ENCODE measurements at regions not wholly inside any gene's neighbourhood (a gene's known extent, or its start where the extent isn't known, plus 50 kb on each side); places are given as distances from the start of the nearest gene placed in this dataset.

- Mint-ChIP-seq H3K27me3 (ENCODE audit: low read depth, unreplicated experiment) (no peaks in the 10 kb centered on the region), H3K27ac (ENCODE audit: unreplicated experiment) (no peak overlapping the region), H3K4me3 (ENCODE audit: unreplicated experiment) (no peak overlapping the region), H3K9me3 (ENCODE audit: unreplicated experiment) (no peaks in the 10 kb centered on the region), H3K4me1 (ENCODE audit: low read depth, unreplicated experiment) (no peaks in the 10 kb centered on the region), H3K36me3 (ENCODE audit: low read depth, unreplicated experiment) (no peaks in the 10 kb centered on the region)
- Histone ChIP-seq H3K4me1 (ENCODE audit: insufficient read depth, low read length) (no peaks in the 10 kb centered on the region), H3K4me3 (ENCODE audit: insufficient read depth, low read depth, low read length) (no peak overlapping the region), H2AFZ (ENCODE audit: low read depth, low read length) (no peak overlapping the region), H3K79me2 (ENCODE audit: insufficient read depth, low read length) (no peaks in the 10 kb centered on the region), H3K36me3 (ENCODE audit: insufficient read depth, low read length) (no peaks in the 10 kb centered on the region), H3K27ac (ENCODE audit: low read depth, low read length) (no peak overlapping the region), H3K4me2 (ENCODE audit: low read length) (no peak overlapping the region), H3K9ac (ENCODE audit: low read length) (no peak overlapping the region), H3K27me3 (ENCODE audit: insufficient read depth, low read length) (no peaks in the 10 kb centered on the region), H3K9me3 (ENCODE audit: insufficient read depth, low read depth, low read length) (no peaks in the 10 kb centered on the region), H4K20me1 (ENCODE audit: insufficient read depth, low read length) (no peaks in the 10 kb centered on the region)
- TF ChIP-seq EZH2 (IDR thresholded peaks at IDR 0.05; ENCODE audit: insufficient read depth, low read length) = no peak
- TF ChIP-seq CTCF (IDR thresholded peaks at IDR 0.05; ENCODE audit: insufficient read depth, low read depth, low read length) = no peak
- FAIRE-seq = no peak
- no peak for DNase-seq (ENCODE audit: low read depth)
Observed at GRCh38 chr5:144101616-144102015, 68.8 kb downstream of the YIPF5 start.

GRCh38 chr5:144102361-144102760, 68.1 kb downstream of the YIPF5 start:
- H3K4me1 Mint-ChIP-seq (ENCODE audit: low read depth, unreplicated experiment) = no peaks in the 10 kb centered on the region
- Histone ChIP-seq H2AFZ (ENCODE audit: low read depth, low read length) (no peak overlapping the region), H4K20me1 (ENCODE audit: insufficient read depth, low read length) (no peaks in the 10 kb centered on the region), H3K79me2 (ENCODE audit: insufficient read depth, low read length) (no peaks in the 10 kb centered on the region), H3K9ac (ENCODE audit: low read length) (no peak overlapping the region), H3K4me2 (ENCODE audit: low read length) (no peak overlapping the region), H3K27ac (ENCODE audit: low read depth, low read length) (no peak overlapping the region), H3K36me3 (ENCODE audit: insufficient read depth, low read length) (no peaks in the 10 kb centered on the region), H3K4me3 (ENCODE audit: insufficient read depth, low read depth, low read length) (no peak overlapping the region), H3K4me1 (ENCODE audit: insufficient read depth, low read length) (no peaks in the 10 kb centered on the region), H3K9me3 (ENCODE audit: insufficient read depth, low read depth, low read length) (no peaks in the 10 kb centered on the region), H3K27me3 (ENCODE audit: insufficient read depth, low read length) (no peaks in the 10 kb centered on the region)
- H3K9me3 Mint-ChIP-seq (ENCODE audit: unreplicated experiment) = no peaks in the 10 kb centered on the region
- no peak for TF ChIP-seq EZH2 (IDR thresholded peaks at IDR 0.05; ENCODE audit: insufficient read depth, low read length)
- TF ChIP-seq CTCF (IDR thresholded peaks at IDR 0.05; ENCODE audit: insufficient read depth, low read depth, low read length) = no peak
- no peak overlapping the region for H3K27ac Mint-ChIP-seq (ENCODE audit: unreplicated experiment)
- DNase-seq (ENCODE audit: low read depth) (no peak), FAIRE-seq (no peak)
- no peak overlapping the region for H3K4me3 Mint-ChIP-seq (ENCODE audit: unreplicated experiment)
- no peaks in the 10 kb centered on the region for H3K27me3 Mint-ChIP-seq (ENCODE audit: low read depth, unreplicated experiment)
- H3K36me3 Mint-ChIP-seq (ENCODE audit: low read depth, unreplicated experiment) = no peaks in the 10 kb centered on the region

- Histone ChIP-seq H3K4me1 (ENCODE audit: insufficient read depth, low read length) (no peaks in the 10 kb centered on the region), H2AFZ (ENCODE audit: low read depth, low read length) (no peak overlapping the region), H3K9me3 (ENCODE audit: insufficient read depth, low read depth, low read length) (no peaks in the 10 kb centered on the region), H3K4me2 (ENCODE audit: low read length) (no peak overlapping the region), H3K27ac (ENCODE audit: low read depth, low read length) (no peak overlapping the region), H4K20me1 (ENCODE audit: insufficient read depth, low read length) (no peaks in the 10 kb centered on the region), H3K9ac (ENCODE audit: low read length) (no peak overlapping the region), H3K79me2 (ENCODE audit: insufficient read depth, low read length) (no peaks in the 10 kb centered on the region), H3K27me3 (ENCODE audit: insufficient read depth, low read length) (no peaks in the 10 kb centered on the region), H3K4me3 (ENCODE audit: insufficient read depth, low read depth, low read length) (no peak overlapping the region), H3K36me3 (ENCODE audit: insufficient read depth, low read length) (no peaks in the 10 kb centered on the region)
- Mint-ChIP-seq H3K27ac (ENCODE audit: unreplicated experiment) (no peak overlapping the region), H3K4me1 (ENCODE audit: low read depth, unreplicated experiment) (no peaks in the 10 kb centered on the region), H3K4me3 (ENCODE audit: unreplicated experiment) (no peak overlapping the region), H3K9me3 (ENCODE audit: unreplicated experiment) (no peaks in the 10 kb centered on the region), H3K36me3 (ENCODE audit: low read depth, unreplicated experiment) (no peaks in the 10 kb centered on the region), H3K27me3 (ENCODE audit: low read depth, unreplicated experiment) (no peaks in the 10 kb centered on the region)
- FAIRE-seq (no peak), DNase-seq (ENCODE audit: low read depth) (no peak)
- TF ChIP-seq CTCF (IDR thresholded peaks at IDR 0.05; ENCODE audit: insufficient read depth, low read depth, low read length) (no peak), EZH2 (IDR thresholded peaks at IDR 0.05; ENCODE audit: insufficient read depth, low read length) (no peak)
Observed at GRCh38 chr5:144102979-144103378, 67.5 kb downstream of the YIPF5 start.
